SK-N-SH (cell line): ENCODE measurements at regions not wholly inside any gene's neighbourhood (a gene's known extent, or its start where the extent isn't known, plus 50 kb on each side); places are given as distances from the start of the nearest gene placed in this dataset.

Source experiments
- CTCF ChIA-PET: fragments of 300-600, 350-600 bp; formaldehyde crosslinking; extraction: SDS; loops from one replicate; lab custom pipeline; 2021; lab: Yijun Ruan, JAX
- POLR2A ChIA-PET: fragments of 350-600 bp; sonication (Branson Sonifier 250); formaldehyde crosslinking; extraction: SDS; loops from one replicate; lab custom pipeline; 2020; ENCODE audit warnings: antibody characterized with exemption, inconsistent platforms; lab: Yijun Ruan, JAX
- DNase-seq: peaks from one replicate; pipeline ENCODE4 v3.0.0; 2012
- H2AFZ ChIP-seq: fragments of 200-600 bp; sonication (generic); 2 replicates; pipeline ENCODE4 v1.8.1; 2016; ENCODE audit warnings: antibody characterized with exemption, mild to moderate bottlenecking, low read depth
- H3F3A ChIP-seq: fragments of 200-600 bp; sonication (generic); replicated peaks from 2 replicates; pipeline ENCODE3; 2016; ENCODE audit warnings: antibody characterized with exemption, mild to moderate bottlenecking; ENCODE audit not compliant: insufficient read depth
- H3K27ac ChIP-seq, 2 experiments: fragments of 200-500 bp in 1 of 2; fragments of 200-600 bp in 1 of 2; sonication (Bioruptor generic) in 1 of 2; sonication (generic), shearing (Covaris generic) in 1 of 2; 2 replicates each; pipeline versions ENCODE4 v1.5.1 to v1.6.1; 2014 to 2016; ENCODE audit warnings: low read depth in 2 of 2, inconsistent platforms in 1 of 2, low read length in 1 of 2, mild to moderate bottlenecking in 1 of 2, mixed read lengths in 1 of 2
- H3K27me3 ChIP-seq: fragments of 200-600 bp; sonication (generic), shearing (Covaris generic); 2 replicates; pipeline ENCODE4 v1.6.1; 2016; ENCODE audit warnings: mixed run types; ENCODE audit not compliant: insufficient read depth
- H3K36me3 ChIP-seq, 2 experiments: fragments of 200-500 bp in 1 of 2; fragments of 200-600 bp in 1 of 2; sonication (Bioruptor generic) in 1 of 2; sonication (generic) in 1 of 2; replicated peaks in 1 of 2; 2 replicates each; pipeline versions ENCODE3 to v1.5.1; 2014 to 2016; ENCODE audit warnings: low read length in 1 of 2, mild to moderate bottlenecking in 1 of 2; ENCODE audit not compliant: insufficient read depth in 2 of 2, control insufficient read depth in 1 of 2
- H3K4me1 ChIP-seq, 2 experiments: fragments of 200-500 bp in 1 of 2; fragments of 200-600 bp in 1 of 2; sonication (Bioruptor generic) in 1 of 2; sonication (generic), shearing (Covaris generic) in 1 of 2; 2 replicates each; pipeline versions ENCODE4 v1.5.1 to v1.6.1; 2014 to 2016; ENCODE audit warnings: low read depth in 1 of 2, low read length in 1 of 2, mixed run types in 1 of 2; ENCODE audit not compliant: insufficient read depth in 2 of 2, control insufficient read depth in 1 of 2
- H3K4me2 ChIP-seq: fragments of 200-600 bp; sonication (generic), shearing (Covaris generic); 2 replicates; pipeline ENCODE4 v1.6.1; 2017; ENCODE audit warnings: mixed run types
- H3K4me3 ChIP-seq, 2 experiments: fragments of 200-500 bp in 1 of 2; fragments of 200-600 bp in 1 of 2; sonication (Bioruptor generic) in 1 of 2; sonication (generic), shearing (Covaris generic) in 1 of 2; 2 replicates each; pipeline versions ENCODE4 v1.5.1 to v1.8.1; 2014 to 2016; ENCODE audit warnings: low read depth in 2 of 2, inconsistent platforms in 1 of 2, low read length in 1 of 2, mild to moderate bottlenecking in 1 of 2, mixed read lengths in 1 of 2, moderate library complexity in 1 of 2
- H3K79me2 ChIP-seq: fragments of 200-600 bp; sonication (generic); 2 replicates; pipeline ENCODE4 v1.8.1; 2017; ENCODE audit warnings: mild to moderate bottlenecking; ENCODE audit not compliant: insufficient read depth
- H3K9ac ChIP-seq: fragments of 200-600 bp; sonication (generic); 2 replicates; pipeline ENCODE4 v1.6.1; 2017; ENCODE audit warnings: mixed run types
- H3K9me2 ChIP-seq: fragments of 200-600 bp; sonication (generic); 2 replicates; pipeline ENCODE4 v1.6.1; 2017; ENCODE audit warnings: mixed run types
- H3K9me3 ChIP-seq: fragments of 200-600 bp; sonication (generic); 2 replicates; pipeline ENCODE4 v1.6.1; 2017; ENCODE audit warnings: mixed run types, mild to moderate bottlenecking, moderate library complexity
- H4K20me1 ChIP-seq: fragments of 200-600 bp; sonication (generic); 2 replicates; pipeline ENCODE4 v1.6.1; 2017; ENCODE audit warnings: mild to moderate bottlenecking, mixed run types; ENCODE audit not compliant: insufficient read depth
- ELF1 ChIP-seq: IDR thresholded peaks from 2 replicates; pipeline ENCODE4 v1.4.0; 2012
- FOXJ3 ChIP-seq: sonication (generic); formaldehyde crosslinking; IDR thresholded peaks from 2 replicates; pipeline ENCODE4 v1.5.1; 2020; ENCODE audit warnings: mild to moderate bottlenecking, missing genetic modification reagents
- GABPA ChIP-seq: IDR thresholded peaks from 2 replicates; pipeline ENCODE4 v1.4.0; 2012; ENCODE audit warnings: low read depth, mild to moderate bottlenecking
- IRF3 ChIP-seq: fragments of 150-350 bp; IDR thresholded peaks from 2 replicates; pipeline ENCODE4 v1.6.1; 2016; ENCODE audit warnings: mild to moderate bottlenecking, low read depth, low read length
- MAX ChIP-seq: IDR thresholded peaks from 2 replicates; pipeline ENCODE4 v1.4.0; 2012; ENCODE audit warnings: low read depth
- MEF2A ChIP-seq: IDR thresholded peaks from 2 replicates; pipeline ENCODE4 v1.4.0; 2012; ENCODE audit warnings: low read depth, borderline replicate concordance
- MXI1 ChIP-seq: IDR thresholded peaks from 2 replicates; pipeline ENCODE4 v1.6.1; 2012; ENCODE audit warnings: mild to moderate bottlenecking, low read depth, low read length, improper control_type of control experiment
- NFIC ChIP-seq: IDR thresholded peaks from 2 replicates; pipeline ENCODE4 v1.4.0; 2012; ENCODE audit warnings: borderline replicate concordance
- POLR2AphosphoS5 ChIP-seq: IDR thresholded peaks from 2 replicates; pipeline ENCODE4 v1.6.1; 2012; ENCODE audit warnings: low read depth, low read length
- RAD21 ChIP-seq: IDR thresholded peaks from 2 replicates; pipeline ENCODE4 v1.6.1; 2012; ENCODE audit warnings: mild to moderate bottlenecking, low read length
- REST ChIP-seq: IDR thresholded peaks from 2 replicates; pipeline ENCODE4 v1.6.1; 2012; ENCODE audit warnings: mild to moderate bottlenecking, low read depth, low read length, moderate library complexity
- RFX5 ChIP-seq: IDR thresholded peaks from 2 replicates; pipeline ENCODE4 v1.6.1; 2012; ENCODE audit warnings: mild to moderate bottlenecking, improper control_type of control experiment, low read length
- SIN3A ChIP-seq: IDR thresholded peaks from 2 replicates; pipeline ENCODE4 v1.6.1; 2012; ENCODE audit warnings: low read depth, mild to moderate bottlenecking, low read length, moderate library complexity, borderline replicate concordance
- SMC3 ChIP-seq: IDR thresholded peaks from 2 replicates; pipeline ENCODE4 v1.6.1; 2012; ENCODE audit warnings: low read depth, low read length, improper control_type of control experiment
- TAF1 ChIP-seq: IDR thresholded peaks from 2 replicates; pipeline ENCODE4 v1.6.1; 2012; ENCODE audit warnings: low read depth, mild to moderate bottlenecking, low read length, moderate library complexity, borderline replicate concordance
- USF2 ChIP-seq: fragments of 150-350 bp; IDR thresholded peaks from 2 replicates; pipeline ENCODE4 v1.6.1; 2017; ENCODE audit warnings: antibody characterized with exemption, low read length, low read depth, borderline replicate concordance
- ZBTB33 ChIP-seq: IDR thresholded peaks from 2 replicates; pipeline ENCODE4 v1.4.0; 2012; ENCODE audit warnings: low read depth, borderline replicate concordance
- WGBS: methylation state at CpG from one replicate; pipeline ENCODE4 v1.1.6; 2017; ENCODE audit warnings: low lambda C conversion rate; 5-methylcytosine and 5-hydroxymethylcytosine counted together

- no peaks in the 10 kb centered on the region for H4K20me1 ChIP-seq
- no peaks in the 10 kb centered on the region for H3K9me3 ChIP-seq
- no peaks in the 10 kb centered on the region for H3K36me3 ChIP-seq
- no peaks in the 10 kb centered on the region; a peak in 1 of 4 replicates for H3K4me1 ChIP-seq
- H3K4me2 ChIP-seq = no peak overlapping the region
- POLR2A ChIA-PET = no interaction called here
- CTCF ChIA-PET = interaction anchor here (0.6 to 1.1 kb wide), 2 partner anchors 910 to 1245 kb away, joined by 3 read pairs; no protein-coding TSS in a partner anchor
- TF ChIP-seq MEF2A (no peak), NFIC (no peak)
- H3K9me2 ChIP-seq = no peaks in the 10 kb centered on the region
- no peak overlapping the region for H3K9ac ChIP-seq
- H3K4me3 ChIP-seq = no peak overlapping the region
- no peak overlapping the region for H3K27ac ChIP-seq
- H3F3A ChIP-seq = no peaks in the 10 kb centered on the region
- DNase-seq = no peak
- H3K79me2 ChIP-seq = no peaks in the 10 kb centered on the region
- 18% methylated on average over 6 of the region's 6 CpGs for WGBS
- no peak overlapping the region for H2AFZ ChIP-seq
- H3K27me3 ChIP-seq = no peaks in the 10 kb centered on the region
Measured at GRCh38 chr20:12893653-12894052, 115.1 kb upstream of the SPTLC3 start.

- no peak for TF ChIP-seq ELF1
- TF ChIP-seq REST = no peak
- TF ChIP-seq ZBTB33 = no peak
- TF ChIP-seq SIN3A = no peak
- no peak for TF ChIP-seq SMC3
- TF ChIP-seq GABPA = no peak
- TF ChIP-seq MAX = no peak
- no peak for TF ChIP-seq RAD21
- no peak for TF ChIP-seq FOXJ3
- no peak for TF ChIP-seq RFX5
- no peak for TF ChIP-seq TAF1
- TF ChIP-seq IRF3 = no peak
- no peak for TF ChIP-seq MXI1
- TF ChIP-seq POLR2AphosphoS5 = no peak
- TF ChIP-seq USF2 = no peak
- no peaks in the 10 kb centered on the region for H3K27me3 ChIP-seq
- no peak overlapping the region for H3K4me3 ChIP-seq
- no peaks in the 10 kb centered on the region for H3K36me3 ChIP-seq
- POLR2A ChIA-PET = no interaction called here
- DNase-seq = no peak
- no peak overlapping the region for H3K4me2 ChIP-seq
- H3K9me3 ChIP-seq = no peaks in the 10 kb centered on the region
- no peaks in the 10 kb centered on the region for H3F3A ChIP-seq
- no peak overlapping the region for H3K9ac ChIP-seq
- no peak overlapping the region for H2AFZ ChIP-seq
- H3K27ac ChIP-seq = no peak overlapping the region
- no peaks in the 10 kb centered on the region; a peak in 1 of 4 replicates for H3K4me1 ChIP-seq
- WGBS = 43% methylated on average over 7 of the region's 7 CpGs
- H3K79me2 ChIP-seq = no peaks in the 10 kb centered on the region
- CTCF ChIA-PET = interaction anchor here (1.1 kb wide), 1 partner anchor 909 kb away, joined by 3 read pairs; no protein-coding TSS in a partner anchor
- no peaks in the 10 kb centered on the region for H4K20me1 ChIP-seq
- no peaks in the 10 kb centered on the region for H3K9me2 ChIP-seq
Measured at GRCh38 chr20:12894089-12894488, 114.7 kb upstream of the SPTLC3 start.
